ENCODE measurements at regions not wholly inside any gene's neighbourhood (a gene's known extent, or its start where the extent isn't known, plus 50 kb on each side); places are given as distances from the start of the nearest gene placed in this dataset.

GRCh38 chrX:69216911-69217310 is 51.7 kb upstream of the PJA1 start:
- H3K4me3 ChIP-seq (ENCODE audit: low read length, poor library complexity, severe bottlenecking) = no peak overlapping the region
- H3K4me2 ChIP-seq (ENCODE audit: low read depth, low read length, poor library complexity, severe bottlenecking) = no peak overlapping the region
- no peaks in the 10 kb centered on the region for H3K9me2 ChIP-seq (replicated peaks; ENCODE audit: low read depth, low read length)
- no peaks in the 10 kb centered on the region for H3K9me3 ChIP-seq (ENCODE audit: insufficient read depth, low read depth, low read length)
- H2AFZ ChIP-seq (ENCODE audit: low read length) = no peak overlapping the region
- H3K36me3 ChIP-seq (ENCODE audit: insufficient read depth, low read length) = no peaks in the 10 kb centered on the region
- no peaks in the 10 kb centered on the region for H3K79me2 ChIP-seq (ENCODE audit: insufficient read depth, low read length)
- no peak for TF ChIP-seq CTCF (conservative IDR thresholded peaks at IDR 0.05; ENCODE audit: low read length)
- TF ChIP-seq EZH2phosphoT487 (IDR thresholded peaks at IDR 0.05; ENCODE audit: borderline replicate concordance) = no peak
- H3F3A ChIP-seq (ENCODE audit: low read depth) = no peaks in the 10 kb centered on the region
- H3K4me1 ChIP-seq (ENCODE audit: insufficient read depth, low read length, poor library complexity, severe bottlenecking) = no peaks in the 10 kb centered on the region
- no peaks in the 10 kb centered on the region for H4K20me1 ChIP-seq (ENCODE audit: insufficient read depth, low read length, poor library complexity, severe bottlenecking)
- no peak overlapping the region for H3K9ac ChIP-seq (ENCODE audit: low read depth, low read length, poor library complexity, severe bottlenecking)
- H3K27me3 ChIP-seq (ENCODE audit: insufficient read depth, low read length, poor library complexity, severe bottlenecking) = no peaks in the 10 kb centered on the region

- H3K9me3 ChIP-seq (ENCODE audit: insufficient read depth, low read depth, low read length) = no peaks in the 10 kb centered on the region
- no peak for TF ChIP-seq CTCF (conservative IDR thresholded peaks at IDR 0.05; ENCODE audit: low read length)
- no peak for TF ChIP-seq EZH2phosphoT487 (IDR thresholded peaks at IDR 0.05; ENCODE audit: borderline replicate concordance)
- H2AFZ ChIP-seq (ENCODE audit: low read length) = no peak overlapping the region
- no peaks in the 10 kb centered on the region for H4K20me1 ChIP-seq (ENCODE audit: insufficient read depth, low read length, poor library complexity, severe bottlenecking)
- no peaks in the 10 kb centered on the region for H3K9me2 ChIP-seq (replicated peaks; ENCODE audit: low read depth, low read length)
- no peaks in the 10 kb centered on the region for H3K36me3 ChIP-seq (ENCODE audit: insufficient read depth, low read length)
- H3K4me2 ChIP-seq (ENCODE audit: low read depth, low read length, poor library complexity, severe bottlenecking) = no peak overlapping the region
- no peaks in the 10 kb centered on the region for H3K27me3 ChIP-seq (ENCODE audit: insufficient read depth, low read length, poor library complexity, severe bottlenecking)
- H3K9ac ChIP-seq (ENCODE audit: low read depth, low read length, poor library complexity, severe bottlenecking) = no peak overlapping the region
- no peaks in the 10 kb centered on the region for H3K79me2 ChIP-seq (ENCODE audit: insufficient read depth, low read length)
- no peak overlapping the region for H3K4me3 ChIP-seq (ENCODE audit: low read length, poor library complexity, severe bottlenecking)
- no peaks in the 10 kb centered on the region for H3F3A ChIP-seq (ENCODE audit: low read depth)
- no peaks in the 10 kb centered on the region for H3K4me1 ChIP-seq (ENCODE audit: insufficient read depth, low read length, poor library complexity, severe bottlenecking)
Observed at GRCh38 chrX:69216446-69216845, 51.2 kb upstream of the PJA1 start.

- H3K79me2 ChIP-seq (ENCODE audit: insufficient read depth, low read length) = no peaks in the 10 kb centered on the region
- H2AFZ ChIP-seq (ENCODE audit: low read length) = no peak overlapping the region
- no peaks in the 10 kb centered on the region for H3K36me3 ChIP-seq (ENCODE audit: insufficient read depth, low read length)
- H3K4me3 ChIP-seq (ENCODE audit: low read length, poor library complexity, severe bottlenecking) = no peak overlapping the region
- no peak overlapping the region for H3K4me2 ChIP-seq (ENCODE audit: low read depth, low read length, poor library complexity, severe bottlenecking)
- no peaks in the 10 kb centered on the region for H4K20me1 ChIP-seq (ENCODE audit: insufficient read depth, low read length, poor library complexity, severe bottlenecking)
- H3F3A ChIP-seq (ENCODE audit: low read depth) = no peaks in the 10 kb centered on the region
- no peaks in the 10 kb centered on the region for H3K27me3 ChIP-seq (ENCODE audit: insufficient read depth, low read length, poor library complexity, severe bottlenecking)
- no peaks in the 10 kb centered on the region for H3K9me3 ChIP-seq (ENCODE audit: insufficient read depth, low read depth, low read length)
- TF ChIP-seq CTCF (conservative IDR thresholded peaks at IDR 0.05; ENCODE audit: low read length) (no peak), EZH2phosphoT487 (IDR thresholded peaks at IDR 0.05; ENCODE audit: borderline replicate concordance) (no peak)
- H3K4me1 ChIP-seq (ENCODE audit: insufficient read depth, low read length, poor library complexity, severe bottlenecking) = no peaks in the 10 kb centered on the region
- no peaks in the 10 kb centered on the region for H3K9me2 ChIP-seq (replicated peaks; ENCODE audit: low read depth, low read length)
- H3K9ac ChIP-seq (ENCODE audit: low read depth, low read length, poor library complexity, severe bottlenecking) = no peak overlapping the region
Observed at GRCh38 chrX:69215161-69215875, 50.1 kb upstream of the PJA1 start.

Data from Loucy (cell line).